ENCODE measurements at regions not wholly inside any gene's neighbourhood (a gene's known extent, or its start where the extent isn't known, plus 50 kb on each side); places are given as distances from the start of the nearest gene placed in this dataset.

- Histone ChIP-seq H3K27ac (ENCODE audit: low read depth in 2 of 2, low read length in 1 of 2) (no peak overlapping the region), H3K4me1 (ENCODE audit: control insufficient read depth in 1 of 2, insufficient read depth in 2 of 2, low read depth in 1 of 2, low read length in 1 of 2) (no peaks in the 10 kb centered on the region; a peak in 1 of 4 replicates), H2AFZ (ENCODE audit: low read depth) (no peak overlapping the region), H3K4me3 (ENCODE audit: low read depth in 2 of 2, low read length in 1 of 2) (no peak overlapping the region), H3K27me3 (ENCODE audit: insufficient read depth) (no peaks in the 10 kb centered on the region), H3K79me2 (ENCODE audit: insufficient read depth) (no peaks in the 10 kb centered on the region), H3K4me2 (no peak overlapping the region), H3K9me3 (no peaks in the 10 kb centered on the region), H3K9ac (no peak overlapping the region), H3F3A (replicated peaks; ENCODE audit: insufficient read depth) (no peaks in the 10 kb centered on the region), H3K9me2 (no peaks in the 10 kb centered on the region), H4K20me1 (ENCODE audit: insufficient read depth) (no peaks in the 10 kb centered on the region), H3K36me3 (replicated peaks in 1 of 2; ENCODE audit: control insufficient read depth in 1 of 2, insufficient read depth in 2 of 2, low read length in 1 of 2) (no peaks in the 10 kb centered on the region)
- WGBS (ENCODE audit: low lambda C conversion rate), result 19% methylated on average over 6 of the region's 6 CpGs
- DNase-seq, result peak; percentile 48
- CTCF ChIA-PET, result no interaction called here
- no peak for TF ChIP-seq CTCF (IDR thresholded peaks at IDR 0.05)
- no peak for TF ChIP-seq POLR2AphosphoS5 (IDR thresholded peaks at IDR 0.05; ENCODE audit: low read depth, low read length)
- no peak for TF ChIP-seq ELF1 (IDR thresholded peaks at IDR 0.05)
- no peak for TF ChIP-seq GABPA (IDR thresholded peaks at IDR 0.05; ENCODE audit: low read depth)
- no peak for TF ChIP-seq FOSL2 (IDR thresholded peaks at IDR 0.05; ENCODE audit: borderline replicate concordance, low read depth)
- TF ChIP-seq JUND (IDR thresholded peaks at IDR 0.05), result no peak
- TF ChIP-seq CHD2 (IDR thresholded peaks at IDR 0.05; ENCODE audit: low read length, partially characterized antibody), result no peak
- TF ChIP-seq USF1 (IDR thresholded peaks at IDR 0.05; ENCODE audit: borderline replicate concordance, low read depth), result no peak
- no peak for TF ChIP-seq RXRA (IDR thresholded peaks at IDR 0.05; ENCODE audit: borderline replicate concordance, low read depth)
- no peak for TF ChIP-seq SMC3 (IDR thresholded peaks at IDR 0.05; ENCODE audit: low read depth, low read length)
- TF ChIP-seq EP300 (IDR thresholded peaks at IDR 0.05; ENCODE audit: borderline replicate concordance in 1 of 2, low read depth in 1 of 2, low read length in 1 of 2), result no peak
- no peak for TF ChIP-seq TEAD4 (IDR thresholded peaks at IDR 0.05; ENCODE audit: borderline replicate concordance, insufficient read depth)
- no peak for TF ChIP-seq GATA2 (CRISPR knock-in tag; IDR thresholded peaks at IDR 0.05)
- no peak for TF ChIP-seq PBX3 (IDR thresholded peaks at IDR 0.05)
- POLR2A ChIA-PET, result no interaction called here
Measured at GRCh38 chr10:129365767-129366402, 101.2 kb upstream of the MGMT start.

- no peak overlapping the region for H3K4me3 ChIP-seq (ENCODE audit: low read depth in 2 of 2, low read length in 1 of 2)
- H3K27me3 ChIP-seq (ENCODE audit: insufficient read depth), result no peaks in the 10 kb centered on the region
- no peaks in the 10 kb centered on the region for H3F3A ChIP-seq (replicated peaks; ENCODE audit: insufficient read depth)
- ChIA-PET CTCF (no interaction called here), POLR2A (no interaction called here)
- H3K36me3 ChIP-seq (replicated peaks in 1 of 2; ENCODE audit: control insufficient read depth in 1 of 2, insufficient read depth in 2 of 2, low read length in 1 of 2), result no peaks in the 10 kb centered on the region
- no peak overlapping the region for H3K27ac ChIP-seq (ENCODE audit: low read depth in 2 of 2, low read length in 1 of 2)
- no peaks in the 10 kb centered on the region for H3K79me2 ChIP-seq (ENCODE audit: insufficient read depth)
- H2AFZ ChIP-seq (ENCODE audit: low read depth), result no peak overlapping the region
- no peak overlapping the region for H3K4me2 ChIP-seq
- H3K9me3 ChIP-seq, result no peaks in the 10 kb centered on the region
- H3K9ac ChIP-seq, result no peak overlapping the region
- H3K9me2 ChIP-seq, result no peaks in the 10 kb centered on the region
- 35% methylated on average over 3 of the region's 3 CpGs for WGBS (ENCODE audit: low lambda C conversion rate)
- no peaks in the 10 kb centered on the region for H4K20me1 ChIP-seq (ENCODE audit: insufficient read depth)
- DNase-seq, result no peak
- H3K4me1 ChIP-seq (ENCODE audit: control insufficient read depth in 1 of 2, insufficient read depth in 2 of 2, low read depth in 1 of 2, low read length in 1 of 2), result no peaks in the 10 kb centered on the region; a peak in 1 of 4 replicates
- TF ChIP-seq TEAD4 (IDR thresholded peaks at IDR 0.05; ENCODE audit: borderline replicate concordance, insufficient read depth) (no peak), MAX (IDR thresholded peaks at IDR 0.05; ENCODE audit: low read depth) (no peak), ZBTB33 (IDR thresholded peaks at IDR 0.05; ENCODE audit: borderline replicate concordance, low read depth) (no peak), NRF1 (IDR thresholded peaks at IDR 0.05; ENCODE audit: low read depth, low read length) (no peak), CHD2 (IDR thresholded peaks at IDR 0.05; ENCODE audit: low read length, partially characterized antibody) (no peak), REST (IDR thresholded peaks at IDR 0.05; ENCODE audit: low read depth, low read length) (no peak), RCOR1 (IDR thresholded peaks at IDR 0.05; ENCODE audit: low read length) (no peak)
Measured at GRCh38 chr10:129366450-129366849, 100.6 kb upstream of the MGMT start.
